ENCODE measurements at regions not wholly inside any gene's neighbourhood (a gene's known extent, or its start where the extent isn't known, plus 50 kb on each side); places are given as distances from the start of the nearest gene placed in this dataset.

- TF ChIP-seq CTCF (IDR thresholded peaks at IDR 0.05 in 4 of 5, conservative IDR thresholded peaks at IDR 0.05 in 1 of 5) (no peak), POLR2A (IDR thresholded peaks at IDR 0.05) (no peak)
Measured at GRCh38 chr9:95584176-95584575, 67.4 kb upstream of the PTCH1 start.

Measured in gastrocnemius medialis (tissue), 4 donors.